ENCODE measurements at regions not wholly inside any gene's neighbourhood (a gene's known extent, or its start where the extent isn't known, plus 50 kb on each side); places are given as distances from the start of the nearest gene placed in this dataset.

- DNase-seq (no peak), ATAC-seq (no peak)
- intact Hi-C loops (cut with micrococcal nuclease): no loop called here
Measured at GRCh38 chr4:177196615-177197014, 113.1 kb upstream of the NEIL3 start.

- intact Hi-C loops (cut with micrococcal nuclease): no loop called here
- ATAC-seq (no peak), DNase-seq (no peak)
Measured at GRCh38 chr4:177201614-177202013, 108.1 kb upstream of the NEIL3 start.

GRCh38 chr4:177204126-177204525 lies 105.5 kb upstream of the NEIL3 start:
- ATAC-seq: no peak

GRCh38 chr4:177214935-177215334 lies 94.7 kb upstream of the NEIL3 start:
- DNase-seq (no peak), ATAC-seq (no peak)
- intact Hi-C loops (cut with micrococcal nuclease): no loop called here

More at GRCh38 chr4:177204126-177204525, 105.5 kb upstream of the NEIL3 start:
- no peak for DNase-seq
- intact Hi-C loops (cut with micrococcal nuclease): no loop called here

GRCh38 chr4:177220376-177220775 lies 89.3 kb upstream of the NEIL3 start:
- DNase-seq (no peak), ATAC-seq (no peak)
- intact Hi-C loops (cut with micrococcal nuclease): no loop called here

- intact Hi-C loops (cut with micrococcal nuclease): no loop called here
- ATAC-seq (no peak), DNase-seq (no peak)
Measured at GRCh38 chr4:177222781-177223180, 86.9 kb upstream of the NEIL3 start.

- DNase-seq: no peak
- ATAC-seq: no peak
- intact Hi-C loops (cut with micrococcal nuclease): no loop called here
Measured at GRCh38 chr4:177225605-177226004, 84.1 kb upstream of the NEIL3 start.

- intact Hi-C loops (cut with micrococcal nuclease): no loop called here
- no peak for ATAC-seq
- DNase-seq: no peak
Measured at GRCh38 chr4:177227636-177228035, 82.0 kb upstream of the NEIL3 start.

GRCh38 chr4:177228599-177228998 lies 81.1 kb upstream of the NEIL3 start:
- DNase-seq (no peak), ATAC-seq (no peak)
- intact Hi-C loops (cut with micrococcal nuclease): no loop called here

GRCh38 chr4:177229331-177229730 lies 80.3 kb upstream of the NEIL3 start:
- no peak for ATAC-seq
- no peak for DNase-seq
- intact Hi-C loops (cut with micrococcal nuclease): no loop called here

GRCh38 chr4:177232473-177232872 lies 77.2 kb upstream of the NEIL3 start:
- no peak for DNase-seq
- intact Hi-C loops (cut with micrococcal nuclease): no loop called here
- ATAC-seq: no peak

GRCh38 chr4:177235026-177235425 lies 74.6 kb upstream of the NEIL3 start:
- ATAC-seq (no peak), DNase-seq (no peak)
- intact Hi-C loops (cut with micrococcal nuclease): no loop called here

- no peak for ATAC-seq
- no peak for DNase-seq
- intact Hi-C loops (cut with micrococcal nuclease): no loop called here
Measured at GRCh38 chr4:177236886-177237285, 72.8 kb upstream of the NEIL3 start.

GRCh38 chr4:177237291-177237690 lies 72.4 kb upstream of the NEIL3 start:
- intact Hi-C loops (cut with micrococcal nuclease): no loop called here
- no peak for ATAC-seq
- DNase-seq: no peak

- DNase-seq (no peak), ATAC-seq (no peak)
- intact Hi-C loops (cut with micrococcal nuclease): no loop called here
Measured at GRCh38 chr4:177239477-177239876, 70.2 kb upstream of the NEIL3 start.

- DNase-seq (no peak), ATAC-seq (no peak)
- intact Hi-C loops (cut with micrococcal nuclease): loop anchor here (10.0 kb wide), 1 partner anchor 95 kb away; no protein-coding TSS in a partner anchor
Measured at GRCh38 chr4:177239878-177240277, 69.8 kb upstream of the NEIL3 start.

GRCh38 chr4:177242651-177243286 lies 66.9 kb upstream of the NEIL3 start:
- intact Hi-C loops (cut with micrococcal nuclease): loop anchor here (10.0 kb wide), 1 partner anchor 92 kb away; no protein-coding TSS in a partner anchor
- ATAC-seq: no peak
- DNase-seq: no peak

GRCh38 chr4:177246641-177247584 lies 62.8 kb upstream of the NEIL3 start:
- intact Hi-C loops (cut with micrococcal nuclease): loop anchor here (10.0 kb wide), 1 partner anchor 88 kb away; no protein-coding TSS in a partner anchor
- DNase-seq: no peak

GRCh38 chr4:177250056-177250696 lies 59.5 kb upstream of the NEIL3 start:
- DNase-seq (peak; percentile 73), ATAC-seq (peak; percentile 75)
- intact Hi-C loops (cut with micrococcal nuclease): no loop called here

More at GRCh38 chr4:177246641-177247584, 62.8 kb upstream of the NEIL3 start:
- no peak for ATAC-seq

GRCh38 chr4:177251237-177251636 lies 58.4 kb upstream of the NEIL3 start:
- no peak for ATAC-seq
- intact Hi-C loops (cut with micrococcal nuclease): no loop called here

More at GRCh38 chr4:177251237-177251636, 58.4 kb upstream of the NEIL3 start:
- DNase-seq: no peak
